ENCODE measurements at regions not wholly inside any gene's neighbourhood (a gene's known extent, or its start where the extent isn't known, plus 50 kb on each side); places are given as distances from the start of the nearest gene placed in this dataset.
"Not testable (repeated sequence)": the region's sequence is repeated elsewhere in the genome, so short reads cannot be mapped to it uniquely, and the experiment has no call there.

- not testable (repeated sequence) for H3K36me3 ChIP-seq (ENCODE audit: control insufficient read depth in 5 of 5, insufficient read depth in 5 of 5, low read length in 5 of 5); H3K4me3 ChIP-seq (ENCODE audit: low read depth in 1 of 5, low read length in 5 of 5); H3K9ac ChIP-seq (ENCODE audit: low read length in 5 of 5); H3K4me1 ChIP-seq (ENCODE audit: control insufficient read depth in 5 of 5, insufficient read depth in 5 of 5, low read length in 5 of 5); H3K27me3 ChIP-seq (ENCODE audit: control insufficient read depth in 5 of 5, insufficient read depth in 4 of 5, low read length in 5 of 5); H3K27ac ChIP-seq (ENCODE audit: low read depth, low read length); H3K9me3 ChIP-seq (ENCODE audit: control insufficient read depth in 5 of 5, low read length in 5 of 5)
Observed at GRCh38 chr2:55793602-55794001, 100.0 kb upstream of the PNPT1 start.

- Histone ChIP-seq H3K4me1 (ENCODE audit: control insufficient read depth in 5 of 5, insufficient read depth in 5 of 5, low read length in 5 of 5) (no peaks in the 10 kb centered on the region), H3K36me3 (ENCODE audit: control insufficient read depth in 5 of 5, insufficient read depth in 5 of 5, low read length in 5 of 5) (no peaks in the 10 kb centered on the region), H3K27me3 (ENCODE audit: control insufficient read depth in 5 of 5, insufficient read depth in 4 of 5, low read length in 5 of 5) (no peaks in the 10 kb centered on the region), H3K27ac (ENCODE audit: low read depth, low read length) (no peak overlapping the region), H3K9me3 (ENCODE audit: control insufficient read depth in 5 of 5, low read length in 5 of 5) (no peaks in the 10 kb centered on the region), H3K4me3 (ENCODE audit: low read depth in 1 of 5, low read length in 5 of 5) (no peak overlapping the region), H3K9ac (ENCODE audit: low read length in 5 of 5) (no peak overlapping the region)
Observed at GRCh38 chr2:55786280-55786679, 92.6 kb upstream of the PNPT1 start.

- H3K4me1 ChIP-seq (ENCODE audit: control insufficient read depth in 5 of 5, insufficient read depth in 5 of 5, low read length in 5 of 5); H3K36me3 ChIP-seq (ENCODE audit: control insufficient read depth in 5 of 5, insufficient read depth in 5 of 5, low read length in 5 of 5); H3K4me3 ChIP-seq (ENCODE audit: low read depth in 1 of 5, low read length in 5 of 5); H3K27me3 ChIP-seq (ENCODE audit: control insufficient read depth in 5 of 5, insufficient read depth in 4 of 5, low read length in 5 of 5); H3K9me3 ChIP-seq (ENCODE audit: control insufficient read depth in 5 of 5, low read length in 5 of 5); H3K27ac ChIP-seq (ENCODE audit: low read depth, low read length); H3K9ac ChIP-seq (ENCODE audit: low read length in 5 of 5): not testable (repeated sequence)
Observed at GRCh38 chr2:55783751-55784150, 90.1 kb upstream of the PNPT1 start.

GRCh38 chr2:55782528-55783173, 89.0 kb upstream of the PNPT1 start:
- H3K27ac ChIP-seq (ENCODE audit: low read depth, low read length) = no peak overlapping the region
- H3K27me3 ChIP-seq (ENCODE audit: control insufficient read depth in 5 of 5, insufficient read depth in 4 of 5, low read length in 5 of 5) = no peaks in the 10 kb centered on the region
- H3K36me3 ChIP-seq (ENCODE audit: control insufficient read depth in 5 of 5, insufficient read depth in 5 of 5, low read length in 5 of 5) = no peaks in the 10 kb centered on the region
- no peaks in the 10 kb centered on the region for H3K9me3 ChIP-seq (ENCODE audit: control insufficient read depth in 5 of 5, low read length in 5 of 5)
- H3K9ac ChIP-seq (ENCODE audit: low read length in 5 of 5) = no peak overlapping the region
- no peaks in the 10 kb centered on the region for H3K4me1 ChIP-seq (ENCODE audit: control insufficient read depth in 5 of 5, insufficient read depth in 5 of 5, low read length in 5 of 5)
- H3K4me3 ChIP-seq (ENCODE audit: low read depth in 1 of 5, low read length in 5 of 5) = no peak overlapping the region

- Histone ChIP-seq H3K9me3 (ENCODE audit: control insufficient read depth in 5 of 5, low read length in 5 of 5) (no peaks in the 10 kb centered on the region), H3K27me3 (ENCODE audit: control insufficient read depth in 5 of 5, insufficient read depth in 4 of 5, low read length in 5 of 5) (no peaks in the 10 kb centered on the region), H3K4me1 (ENCODE audit: control insufficient read depth in 5 of 5, insufficient read depth in 5 of 5, low read length in 5 of 5) (no peaks in the 10 kb centered on the region), H3K27ac (ENCODE audit: low read depth, low read length) (no peak overlapping the region), H3K4me3 (ENCODE audit: low read depth in 1 of 5, low read length in 5 of 5) (no peak overlapping the region), H3K36me3 (ENCODE audit: control insufficient read depth in 5 of 5, insufficient read depth in 5 of 5, low read length in 5 of 5) (no peaks in the 10 kb centered on the region), H3K9ac (ENCODE audit: low read length in 5 of 5) (no peak overlapping the region)
Observed at GRCh38 chr2:55781542-55781941, 87.9 kb upstream of the PNPT1 start.

GRCh38 chr2:55780697-55781096, 87.1 kb upstream of the PNPT1 start:
- H3K36me3 ChIP-seq (ENCODE audit: control insufficient read depth in 5 of 5, insufficient read depth in 5 of 5, low read length in 5 of 5) = no peaks in the 10 kb centered on the region
- no peaks in the 10 kb centered on the region for H3K4me1 ChIP-seq (ENCODE audit: control insufficient read depth in 5 of 5, insufficient read depth in 5 of 5, low read length in 5 of 5)
- H3K27ac ChIP-seq (ENCODE audit: low read depth, low read length) = no peak overlapping the region
- no peaks in the 10 kb centered on the region for H3K27me3 ChIP-seq (ENCODE audit: control insufficient read depth in 5 of 5, insufficient read depth in 4 of 5, low read length in 5 of 5)
- no peaks in the 10 kb centered on the region for H3K9me3 ChIP-seq (ENCODE audit: control insufficient read depth in 5 of 5, low read length in 5 of 5)
- H3K4me3 ChIP-seq (ENCODE audit: low read depth in 1 of 5, low read length in 5 of 5) = no peak overlapping the region
- H3K9ac ChIP-seq (ENCODE audit: low read length in 5 of 5) = no peak overlapping the region

- Histone ChIP-seq H3K4me3 (ENCODE audit: low read depth in 1 of 5, low read length in 5 of 5) (no peak overlapping the region), H3K4me1 (ENCODE audit: control insufficient read depth in 5 of 5, insufficient read depth in 5 of 5, low read length in 5 of 5) (no peaks in the 10 kb centered on the region)
Observed at GRCh38 chr2:55779459-55780421, 86.1 kb upstream of the PNPT1 start.

GRCh38 chr2:55776966-55777365, 83.3 kb upstream of the PNPT1 start:
- H3K4me1 ChIP-seq (ENCODE audit: control insufficient read depth in 5 of 5, insufficient read depth in 5 of 5, low read length in 5 of 5) = peaks cover 0 to 3% (median 0%) of the 10 kb centered on the region in 5 donors
- H3K36me3 ChIP-seq (ENCODE audit: control insufficient read depth in 5 of 5, insufficient read depth in 5 of 5, low read length in 5 of 5) = no peaks in the 10 kb centered on the region
- no peak overlapping the region for H3K27ac ChIP-seq (ENCODE audit: low read depth, low read length)
- H3K9me3 ChIP-seq (ENCODE audit: control insufficient read depth in 5 of 5, low read length in 5 of 5) = no peaks in the 10 kb centered on the region
- H3K4me3 ChIP-seq (ENCODE audit: low read depth in 1 of 5, low read length in 5 of 5) = no peak overlapping the region
- H3K9ac ChIP-seq (ENCODE audit: low read length in 5 of 5) = no peak overlapping the region
- H3K27me3 ChIP-seq (ENCODE audit: control insufficient read depth in 5 of 5, insufficient read depth in 4 of 5, low read length in 5 of 5) = no peaks in the 10 kb centered on the region

More at GRCh38 chr2:55779459-55780421, 86.1 kb upstream of the PNPT1 start:
- Histone ChIP-seq H3K27ac (ENCODE audit: low read depth, low read length) (no peak overlapping the region), H3K9ac (ENCODE audit: low read length in 5 of 5) (no peak overlapping the region), H3K36me3 (ENCODE audit: control insufficient read depth in 5 of 5, insufficient read depth in 5 of 5, low read length in 5 of 5) (no peaks in the 10 kb centered on the region), H3K9me3 (ENCODE audit: control insufficient read depth in 5 of 5, low read length in 5 of 5) (no peaks in the 10 kb centered on the region), H3K27me3 (ENCODE audit: control insufficient read depth in 5 of 5, insufficient read depth in 4 of 5, low read length in 5 of 5) (no peaks in the 10 kb centered on the region)

GRCh38 chr2:55776479-55776878, 82.8 kb upstream of the PNPT1 start:
- Histone ChIP-seq H3K27ac (ENCODE audit: low read depth, low read length) (no peak overlapping the region), H3K4me1 (ENCODE audit: control insufficient read depth in 5 of 5, insufficient read depth in 5 of 5, low read length in 5 of 5) (peaks cover 0 to 3% (median 0%) of the 10 kb centered on the region in 5 donors), H3K9ac (ENCODE audit: low read length in 5 of 5) (no peak overlapping the region), H3K4me3 (ENCODE audit: low read depth in 1 of 5, low read length in 5 of 5) (no peak overlapping the region), H3K36me3 (ENCODE audit: control insufficient read depth in 5 of 5, insufficient read depth in 5 of 5, low read length in 5 of 5) (no peaks in the 10 kb centered on the region), H3K9me3 (ENCODE audit: control insufficient read depth in 5 of 5, low read length in 5 of 5) (no peaks in the 10 kb centered on the region), H3K27me3 (ENCODE audit: control insufficient read depth in 5 of 5, insufficient read depth in 4 of 5, low read length in 5 of 5) (no peaks in the 10 kb centered on the region)

- no peak overlapping the region for H3K27ac ChIP-seq (ENCODE audit: low read depth, low read length)
Observed at GRCh38 chr2:55775828-55776227, 82.2 kb upstream of the PNPT1 start.

More at GRCh38 chr2:55775828-55776227, 82.2 kb upstream of the PNPT1 start:
- Histone ChIP-seq H3K4me3 (ENCODE audit: low read depth in 1 of 5, low read length in 5 of 5) (no peak overlapping the region), H3K27me3 (ENCODE audit: control insufficient read depth in 5 of 5, insufficient read depth in 4 of 5, low read length in 5 of 5) (no peaks in the 10 kb centered on the region), H3K36me3 (ENCODE audit: control insufficient read depth in 5 of 5, insufficient read depth in 5 of 5, low read length in 5 of 5) (no peaks in the 10 kb centered on the region), H3K9ac (ENCODE audit: low read length in 5 of 5) (no peak overlapping the region), H3K9me3 (ENCODE audit: control insufficient read depth in 5 of 5, low read length in 5 of 5) (no peaks in the 10 kb centered on the region), H3K4me1 (ENCODE audit: control insufficient read depth in 5 of 5, insufficient read depth in 5 of 5, low read length in 5 of 5) (peaks cover 0 to 3% (median 0%) of the 10 kb centered on the region in 5 donors)

All from subcutaneous abdominal adipose tissue (tissue), 5 donors.